22Rv1 (cell line): ENCODE measurements at regions not wholly inside any gene's neighbourhood (a gene's known extent, or its start where the extent isn't known, plus 50 kb on each side); places are given as distances from the start of the nearest gene placed in this dataset.

Experiments
- CTCF ChIP-seq: fragments of 450-650 bp; IDR thresholded peaks from 2 replicates; pipeline ENCODE4 v1.5.1; 2017; ENCODE audit warnings: mild to moderate bottlenecking
- ZFX ChIP-seq: fragments of 450-650 bp; IDR thresholded peaks from 2 replicates; pipeline ENCODE4 v1.6.1; 2017; ENCODE audit warnings: antibody characterized with exemption, borderline replicate concordance

DNA sequence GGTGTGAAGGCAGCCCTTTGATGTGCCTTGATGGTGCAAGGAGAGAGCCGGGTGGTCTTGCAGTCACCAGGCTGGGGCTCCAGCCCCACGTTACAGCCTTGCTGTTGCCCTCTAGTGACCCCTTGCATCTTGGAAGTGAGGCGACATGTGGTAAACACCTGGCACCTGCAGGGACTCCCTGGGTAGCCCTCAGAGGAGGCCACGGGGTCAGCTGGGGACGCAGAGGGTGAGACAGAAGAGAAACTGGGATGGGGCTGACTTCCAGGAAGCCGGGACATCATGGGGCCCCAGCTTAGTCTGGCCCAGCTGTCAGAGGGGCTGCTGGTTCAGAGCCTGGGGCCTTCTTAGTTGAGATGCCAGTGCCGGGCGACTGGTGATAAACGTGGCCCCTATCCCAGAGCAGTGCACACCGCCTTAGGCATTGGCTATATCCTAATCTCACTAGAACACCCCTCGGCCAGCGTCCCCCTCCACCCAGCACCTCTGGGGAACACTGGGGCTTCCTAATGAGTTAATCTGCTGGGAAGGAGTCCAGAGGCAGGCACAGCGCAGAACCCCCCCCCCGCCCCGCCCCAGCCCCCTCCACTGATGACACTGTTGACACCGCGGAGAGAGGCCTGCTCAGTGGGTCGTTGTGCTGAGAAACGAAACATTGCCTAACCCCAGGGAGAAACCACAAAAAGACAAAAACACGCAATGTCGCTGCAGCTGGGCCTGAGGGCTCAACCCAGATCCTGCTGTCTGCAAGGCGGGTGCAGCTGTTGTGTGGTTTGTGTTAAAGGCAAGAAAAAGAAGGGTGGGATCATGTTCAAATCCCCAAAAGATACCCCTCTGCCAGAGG, 60.5 kb upstream of the KLF13 start:
- TF ChIP-seq CTCF = no peak
- TF ChIP-seq ZFX = no peak
